ENCODE measurements at regions not wholly inside any gene's neighbourhood (a gene's known extent, or its start where the extent isn't known, plus 50 kb on each side); places are given as distances from the start of the nearest gene placed in this dataset.

DNA sequence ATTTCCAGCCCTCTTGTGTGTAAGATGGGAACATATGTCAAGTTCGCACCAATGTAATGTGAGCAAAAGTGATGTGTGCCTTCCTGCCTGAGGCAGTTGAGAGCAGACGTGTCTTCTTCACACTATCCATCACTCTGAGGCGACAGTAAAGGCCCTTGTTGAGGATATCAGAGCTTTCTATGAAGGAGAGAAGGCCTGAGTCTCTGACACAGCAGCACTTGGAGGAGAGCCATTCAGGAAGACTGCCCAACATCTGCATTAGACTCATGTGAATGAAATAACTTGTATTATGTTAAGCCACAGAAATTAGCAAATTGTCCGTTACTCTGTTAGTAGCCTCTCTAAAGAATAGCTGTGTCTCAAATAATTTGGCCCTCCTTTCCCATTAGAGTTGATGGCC, 108.8 kb upstream of the CCDC54 start:
- Histone ChIP-seq H3K4me1 (ENCODE audit: insufficient read depth, low read length) (peaks cover 12% of the 10 kb centered on the region), H3K9ac (ENCODE audit: low read depth, low read length) (no peak overlapping the region), H3K9me3 (ENCODE audit: control insufficient read depth, insufficient read depth, low read length) (no peaks in the 10 kb centered on the region), H3K36me3 (ENCODE audit: insufficient read depth, low read length) (no peaks in the 10 kb centered on the region)

DNA sequence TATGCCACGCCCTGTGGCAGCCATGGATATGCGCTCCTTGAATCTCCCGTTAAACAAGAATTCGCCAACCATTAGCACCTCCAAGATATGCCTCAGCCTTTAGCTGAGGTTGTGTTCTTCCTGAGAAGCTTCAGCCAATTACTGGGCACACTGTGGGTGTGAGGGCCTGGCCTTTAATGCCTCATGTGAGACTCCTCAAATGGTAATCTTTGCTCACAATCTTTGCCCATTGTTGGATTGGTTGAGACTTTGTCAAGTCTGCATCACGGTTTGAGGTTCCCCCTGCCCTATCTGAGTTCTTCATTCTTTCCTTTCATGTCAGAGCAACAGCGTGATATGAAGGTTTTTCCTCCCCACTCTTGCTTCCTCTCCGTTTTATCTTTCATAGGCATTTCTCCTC, 108.1 kb upstream of the CCDC54 start:
- Histone ChIP-seq H3K9me3 (ENCODE audit: control insufficient read depth, insufficient read depth, low read length) (no peaks in the 10 kb centered on the region), H3K4me1 (ENCODE audit: insufficient read depth, low read length) (peaks cover 6% of the 10 kb centered on the region), H3K36me3 (ENCODE audit: insufficient read depth, low read length) (no peaks in the 10 kb centered on the region), H3K9ac (ENCODE audit: low read depth, low read length) (no peak overlapping the region)

DNA sequence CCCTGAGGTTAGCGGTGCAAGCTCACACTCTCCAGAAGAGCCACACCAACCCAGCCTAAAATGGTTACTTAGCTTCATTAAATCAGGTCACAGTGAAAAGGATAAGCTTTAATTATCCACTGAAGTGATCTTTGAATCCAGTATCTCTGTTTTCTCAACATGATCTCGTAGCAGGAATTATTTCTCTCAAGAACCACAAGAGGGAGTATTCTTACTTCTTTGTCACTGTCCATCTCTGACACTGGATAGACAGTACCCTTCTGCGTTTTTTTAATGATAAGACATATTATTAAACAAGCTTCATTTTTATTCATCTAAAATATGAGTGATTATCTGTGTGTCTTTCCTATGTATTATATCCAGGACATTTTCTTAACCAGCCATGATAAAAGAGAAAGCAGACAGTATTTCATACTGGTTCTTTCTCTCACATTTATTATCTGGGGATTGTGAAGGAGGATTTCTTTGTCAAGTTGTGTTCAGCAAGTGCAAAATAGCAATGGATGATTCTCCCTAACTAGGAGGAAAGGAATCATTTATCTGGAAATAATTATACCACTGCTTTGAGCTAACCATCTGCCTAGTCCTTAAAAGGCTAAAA, 105.4 kb upstream of the CCDC54 start:
- no peaks in the 10 kb centered on the region for H3K4me1 ChIP-seq (ENCODE audit: insufficient read depth, low read length)
- no peaks in the 10 kb centered on the region for H3K9me3 ChIP-seq (ENCODE audit: control insufficient read depth, insufficient read depth, low read length)
- no peaks in the 10 kb centered on the region for H3K36me3 ChIP-seq (ENCODE audit: insufficient read depth, low read length)
- H3K9ac ChIP-seq (ENCODE audit: low read depth, low read length) = no peak overlapping the region

DNA sequence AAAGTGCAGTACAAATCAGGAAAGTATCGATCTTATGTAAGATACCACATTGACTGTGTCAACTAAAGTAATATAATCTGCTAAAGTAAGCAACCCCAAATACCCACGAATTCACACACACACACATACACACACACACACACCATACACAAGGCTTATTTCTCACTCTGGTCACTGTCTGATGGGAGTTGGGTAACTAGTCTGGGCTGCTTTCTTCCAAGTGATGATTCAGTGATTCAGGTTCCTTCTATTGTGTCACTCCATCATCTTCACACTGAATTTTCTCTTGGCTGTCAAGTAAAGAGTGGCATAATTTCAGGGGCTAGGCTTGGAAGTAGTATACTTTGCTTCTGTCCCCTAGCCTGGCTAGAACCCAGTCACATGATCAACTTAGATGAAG, 104.8 kb upstream of the CCDC54 start:
- Histone ChIP-seq H3K9me3 (ENCODE audit: control insufficient read depth, insufficient read depth, low read length) (no peaks in the 10 kb centered on the region), H3K9ac (ENCODE audit: low read depth, low read length) (no peak overlapping the region), H3K36me3 (ENCODE audit: insufficient read depth, low read length) (no peaks in the 10 kb centered on the region), H3K4me1 (ENCODE audit: insufficient read depth, low read length) (no peaks in the 10 kb centered on the region)

DNA sequence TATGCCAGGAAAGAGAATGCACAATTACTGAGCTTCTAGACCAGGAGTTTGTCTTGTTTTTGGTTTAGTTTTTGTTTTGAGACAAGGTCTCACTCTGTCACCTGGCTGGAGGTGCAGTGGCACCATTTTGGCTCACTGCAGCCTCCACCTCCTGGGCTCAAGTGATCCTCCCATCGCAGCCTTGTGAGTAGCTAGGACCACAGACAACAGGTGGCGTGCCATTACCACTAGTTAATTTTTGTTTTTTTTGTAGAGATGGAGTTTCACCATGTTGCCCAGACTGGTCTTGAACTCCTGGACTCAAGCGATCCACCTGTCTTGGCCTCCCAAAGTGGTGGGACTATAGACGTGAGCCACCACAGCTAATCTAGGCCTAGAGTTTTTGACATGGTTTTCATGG, 104.4 kb upstream of the CCDC54 start:
- H3K36me3 ChIP-seq (ENCODE audit: insufficient read depth, low read length) = no peaks in the 10 kb centered on the region
- no peaks in the 10 kb centered on the region for H3K4me1 ChIP-seq (ENCODE audit: insufficient read depth, low read length)
- no peak overlapping the region for H3K9ac ChIP-seq (ENCODE audit: low read depth, low read length)
- H3K9me3 ChIP-seq (ENCODE audit: control insufficient read depth, insufficient read depth, low read length) = no peaks in the 10 kb centered on the region

DNA sequence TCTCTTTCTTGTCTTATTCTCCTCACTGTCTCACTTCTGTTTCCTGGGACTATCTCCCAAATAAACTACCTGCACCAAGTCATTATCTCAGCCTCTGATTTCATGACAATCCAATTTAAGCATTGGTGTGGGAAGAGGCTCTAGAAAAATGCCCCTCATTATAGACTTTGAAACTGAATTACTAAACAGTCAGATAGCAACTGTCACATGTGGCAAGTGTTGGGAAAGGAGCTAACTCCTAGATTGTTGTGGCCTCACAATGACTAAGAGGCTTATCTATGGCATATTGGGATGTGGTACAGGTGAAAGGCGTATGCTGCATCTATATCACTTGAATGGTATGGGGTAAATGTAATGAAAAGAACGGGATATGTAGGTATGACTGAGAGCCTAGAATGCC, 103.5 kb upstream of the CCDC54 start:
- Histone ChIP-seq H3K36me3 (ENCODE audit: insufficient read depth, low read length) (no peaks in the 10 kb centered on the region), H3K4me1 (ENCODE audit: insufficient read depth, low read length) (no peaks in the 10 kb centered on the region), H3K9ac (ENCODE audit: low read depth, low read length) (no peak overlapping the region), H3K9me3 (ENCODE audit: control insufficient read depth, insufficient read depth, low read length) (no peaks in the 10 kb centered on the region)

DNA sequence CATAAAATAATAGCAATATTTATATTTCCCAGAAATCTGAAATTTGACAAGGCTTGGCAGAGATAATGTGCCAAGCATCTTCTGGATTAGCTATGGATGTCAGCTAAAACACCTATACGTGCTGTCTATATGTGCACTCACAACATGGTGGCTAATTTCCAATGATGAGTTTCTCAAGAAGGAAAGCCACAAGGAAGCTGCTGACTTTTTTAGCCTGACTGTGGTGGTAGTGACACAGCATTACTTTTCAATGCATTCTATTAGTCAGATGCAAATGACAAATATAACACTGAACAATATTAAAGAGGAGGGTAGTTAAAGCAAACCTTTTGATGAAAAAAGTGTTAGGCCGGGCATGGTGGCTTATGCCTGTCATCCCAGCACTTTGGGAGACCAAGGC, 101.7 kb upstream of the CCDC54 start:
- Histone ChIP-seq H3K9ac (ENCODE audit: low read depth, low read length) (no peak overlapping the region), H3K36me3 (ENCODE audit: insufficient read depth, low read length) (no peaks in the 10 kb centered on the region), H3K4me1 (ENCODE audit: insufficient read depth, low read length) (no peaks in the 10 kb centered on the region), H3K9me3 (ENCODE audit: control insufficient read depth, insufficient read depth, low read length) (no peaks in the 10 kb centered on the region)

DNA sequence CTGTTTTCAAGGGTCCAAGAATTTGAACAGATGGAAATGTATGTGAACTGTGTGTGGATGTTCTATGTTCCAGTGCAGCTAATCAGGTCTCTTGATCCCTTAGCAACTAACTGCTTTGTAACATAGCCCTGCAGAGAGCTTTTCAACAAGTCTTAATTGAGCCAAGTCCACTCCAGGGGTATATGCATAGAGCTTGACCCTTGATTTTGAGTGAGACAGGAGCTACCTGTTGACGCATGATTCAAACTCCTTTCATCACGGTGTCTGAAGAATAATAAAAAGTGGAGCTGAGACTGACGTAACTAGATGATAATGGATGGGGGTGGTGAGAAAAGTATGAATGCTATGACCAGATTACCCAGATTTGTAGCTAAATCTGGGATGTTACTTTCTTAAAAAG, 93.3 kb upstream of the CCDC54 start:
- Histone ChIP-seq H3K36me3 (ENCODE audit: insufficient read depth, low read length) (no peaks in the 10 kb centered on the region), H3K9me3 (ENCODE audit: control insufficient read depth, insufficient read depth, low read length) (no peaks in the 10 kb centered on the region), H3K4me1 (ENCODE audit: insufficient read depth, low read length) (peaks cover 23% of the 10 kb centered on the region), H3K9ac (ENCODE audit: low read depth, low read length) (no peak overlapping the region)

DNA sequence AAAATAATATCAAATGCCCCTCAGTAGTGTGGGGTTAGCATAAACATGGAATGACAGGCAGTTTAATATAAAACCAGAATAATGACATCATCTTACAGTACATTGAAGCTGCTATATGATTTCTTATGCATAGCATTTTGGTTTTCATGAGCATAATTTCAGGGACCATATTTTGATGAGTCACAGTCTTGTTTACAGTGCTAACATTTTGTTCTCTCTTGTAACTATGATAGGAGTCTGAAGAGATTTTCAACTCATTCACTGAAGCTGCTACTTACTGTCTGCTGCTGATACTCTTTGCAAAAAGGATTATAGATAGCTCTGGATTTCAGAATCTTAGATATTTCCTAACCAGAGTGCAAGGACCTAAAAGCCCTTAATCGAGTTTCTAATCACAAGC, 92.6 kb upstream of the CCDC54 start:
- H3K4me1 ChIP-seq (ENCODE audit: insufficient read depth, low read length) = peaks cover 23% of the 10 kb centered on the region
- no peaks in the 10 kb centered on the region for H3K36me3 ChIP-seq (ENCODE audit: insufficient read depth, low read length)
- H3K9ac ChIP-seq (ENCODE audit: low read depth, low read length) = no peak overlapping the region
- no peaks in the 10 kb centered on the region for H3K9me3 ChIP-seq (ENCODE audit: control insufficient read depth, insufficient read depth, low read length)

DNA sequence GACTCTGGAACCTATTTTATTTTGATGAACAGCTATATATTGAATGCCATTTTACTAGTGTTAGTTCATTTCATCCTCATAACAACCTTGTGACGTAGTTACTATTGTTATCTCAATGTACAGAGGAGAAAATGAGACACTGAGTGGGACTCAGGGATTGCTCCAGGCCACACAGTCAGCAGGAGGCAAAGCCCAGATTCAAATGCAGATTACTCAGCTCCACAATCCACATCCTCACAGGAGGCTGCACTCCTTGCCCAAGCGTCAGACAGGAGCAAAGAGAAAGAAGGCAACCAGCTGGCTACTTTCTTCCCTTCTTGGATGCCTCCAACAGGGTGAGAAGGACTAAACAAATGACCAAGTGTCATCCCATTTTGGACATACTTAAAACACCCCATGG, 92.0 kb upstream of the CCDC54 start:
- peaks cover 23% of the 10 kb centered on the region for H3K4me1 ChIP-seq (ENCODE audit: insufficient read depth, low read length)
- H3K9me3 ChIP-seq (ENCODE audit: control insufficient read depth, insufficient read depth, low read length) = no peaks in the 10 kb centered on the region
- no peaks in the 10 kb centered on the region for H3K36me3 ChIP-seq (ENCODE audit: insufficient read depth, low read length)
- H3K9ac ChIP-seq (ENCODE audit: low read depth, low read length) = no peak overlapping the region

DNA sequence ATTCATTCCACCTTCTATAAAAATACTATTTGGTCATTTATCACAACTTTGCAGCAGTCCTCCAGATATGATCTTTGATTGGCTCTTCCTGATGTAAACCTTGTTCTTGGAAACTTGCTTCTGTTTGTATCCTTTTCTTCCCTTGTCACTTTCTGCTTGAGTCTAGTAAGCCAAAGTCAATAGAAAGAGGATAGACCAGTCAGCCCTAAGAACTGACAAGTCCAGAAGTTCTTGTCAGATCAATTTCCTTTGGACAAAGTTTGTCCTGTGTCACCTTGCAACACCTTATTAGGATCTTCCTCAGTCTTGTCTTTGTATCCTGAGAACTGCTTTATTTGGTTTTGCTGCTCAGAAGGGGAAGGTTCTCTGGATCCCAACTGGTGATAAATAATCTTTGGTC, 87.9 kb upstream of the CCDC54 start:
- 0 out of 2 replicates have a peak, but pooled peaks cover 2% of the 10 kb centered on the region for H3K9me3 ChIP-seq (ENCODE audit: control insufficient read depth, insufficient read depth, low read length)
- no peak overlapping the region for H3K9ac ChIP-seq (ENCODE audit: low read depth, low read length)
- peaks cover 17% of the 10 kb centered on the region for H3K4me1 ChIP-seq (ENCODE audit: insufficient read depth, low read length)
- no peaks in the 10 kb centered on the region for H3K36me3 ChIP-seq (ENCODE audit: insufficient read depth, low read length)

DNA sequence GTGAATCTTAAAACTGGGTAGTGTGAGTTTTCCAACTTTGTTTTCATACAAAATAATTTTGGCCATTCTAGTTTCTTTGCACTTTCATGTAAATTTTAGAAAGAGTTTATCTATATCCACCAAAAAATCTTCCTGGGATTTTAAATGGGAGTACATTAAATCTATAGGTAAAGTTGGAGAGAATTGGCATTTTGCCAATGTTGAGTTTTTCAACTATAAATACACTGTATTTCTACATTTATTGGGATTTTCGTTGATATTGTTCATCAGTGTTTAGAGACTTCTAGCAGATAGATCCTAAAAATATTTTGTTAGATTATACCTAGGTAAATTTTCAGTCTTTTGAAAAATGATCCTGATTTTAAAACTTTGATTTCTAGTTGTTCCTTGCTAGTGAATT, 83.1 kb upstream of the CCDC54 start:
- H3K9me3 ChIP-seq (ENCODE audit: control insufficient read depth, insufficient read depth, low read length) = peaks cover 6% of the 10 kb centered on the region
- H3K9ac ChIP-seq (ENCODE audit: low read depth, low read length) = no peak overlapping the region
- H3K36me3 ChIP-seq (ENCODE audit: insufficient read depth, low read length) = no peaks in the 10 kb centered on the region
- no peaks in the 10 kb centered on the region for H3K4me1 ChIP-seq (ENCODE audit: insufficient read depth, low read length)

DNA sequence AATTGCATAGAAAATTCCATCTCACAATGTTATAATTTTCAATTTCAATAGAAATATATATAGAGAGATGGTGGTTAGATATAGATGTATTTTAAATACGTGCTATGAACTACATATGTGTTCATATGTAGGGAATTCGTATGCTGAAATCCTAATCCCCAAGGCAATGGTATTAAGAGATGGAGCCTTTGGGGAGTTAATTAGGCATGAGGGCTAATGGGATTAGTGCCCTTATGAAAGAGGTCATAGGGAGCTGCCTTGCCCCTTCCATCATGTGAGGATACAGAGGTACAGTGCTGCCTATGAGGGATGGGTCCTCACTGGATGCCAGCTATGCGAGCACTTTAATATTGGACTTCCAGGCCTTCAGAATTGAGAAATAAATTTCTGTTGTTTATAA, 79.6 kb upstream of the CCDC54 start:
- Histone ChIP-seq H3K9ac (ENCODE audit: low read depth, low read length) (no peak overlapping the region), H3K9me3 (ENCODE audit: control insufficient read depth, insufficient read depth, low read length) (peaks cover 4% of the 10 kb centered on the region), H3K36me3 (ENCODE audit: insufficient read depth, low read length) (no peaks in the 10 kb centered on the region), H3K4me1 (ENCODE audit: insufficient read depth, low read length) (no peaks in the 10 kb centered on the region)

DNA sequence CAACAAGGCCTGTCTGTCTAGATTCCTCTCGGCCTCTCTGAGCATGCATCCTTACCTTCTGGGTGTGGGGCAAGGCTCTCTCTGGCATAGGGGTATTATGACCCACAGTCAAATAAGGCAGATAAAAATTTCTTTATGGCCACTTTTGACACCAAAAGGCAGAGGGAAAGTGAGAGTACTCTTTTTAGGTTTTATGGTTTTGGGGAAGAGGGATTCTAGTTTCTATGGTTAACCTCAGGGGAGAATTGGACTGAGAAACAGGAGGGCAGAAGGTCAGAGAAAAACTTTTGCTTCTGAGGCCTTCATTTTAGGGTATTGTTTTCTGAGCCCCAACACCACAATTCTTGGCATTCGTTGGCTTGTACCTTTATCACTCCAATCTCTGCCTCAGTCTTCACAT, 70.0 kb upstream of the CCDC54 start:
- Histone ChIP-seq H3K9ac (ENCODE audit: low read depth, low read length) (no peak overlapping the region), H3K9me3 (ENCODE audit: control insufficient read depth, insufficient read depth, low read length) (no peaks in the 10 kb centered on the region), H3K4me1 (ENCODE audit: insufficient read depth, low read length) (peaks cover 11% of the 10 kb centered on the region; the same call in 1 of the 2 replicates), H3K36me3 (ENCODE audit: insufficient read depth, low read length) (no peaks in the 10 kb centered on the region)

DNA sequence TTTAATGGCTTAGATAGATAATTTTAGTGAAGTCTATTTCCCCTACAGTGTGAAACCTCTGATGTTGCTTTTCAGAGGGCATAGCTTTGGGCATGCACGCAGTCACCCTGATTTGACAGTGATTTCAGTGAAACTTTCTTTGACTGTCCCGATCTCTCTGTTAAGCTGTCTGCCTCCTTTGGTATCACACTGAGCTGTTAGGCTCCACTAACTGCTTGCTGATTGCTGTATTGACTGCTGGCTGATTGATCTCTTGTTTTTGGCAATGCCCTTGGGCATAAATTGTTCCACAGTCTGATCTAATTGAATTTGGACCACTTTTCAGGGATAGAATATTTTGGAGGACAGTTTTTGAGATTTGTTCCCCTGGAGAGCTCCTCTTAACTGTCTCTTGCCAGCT, 68.5 kb upstream of the CCDC54 start:
- H3K9ac ChIP-seq (ENCODE audit: low read depth, low read length) = no peak overlapping the region
- peaks cover 11% of the 10 kb centered on the region; the same call in 1 of the 2 replicates for H3K4me1 ChIP-seq (ENCODE audit: insufficient read depth, low read length)
- H3K36me3 ChIP-seq (ENCODE audit: insufficient read depth, low read length) = no peaks in the 10 kb centered on the region
- no peaks in the 10 kb centered on the region for H3K9me3 ChIP-seq (ENCODE audit: control insufficient read depth, insufficient read depth, low read length)

DNA sequence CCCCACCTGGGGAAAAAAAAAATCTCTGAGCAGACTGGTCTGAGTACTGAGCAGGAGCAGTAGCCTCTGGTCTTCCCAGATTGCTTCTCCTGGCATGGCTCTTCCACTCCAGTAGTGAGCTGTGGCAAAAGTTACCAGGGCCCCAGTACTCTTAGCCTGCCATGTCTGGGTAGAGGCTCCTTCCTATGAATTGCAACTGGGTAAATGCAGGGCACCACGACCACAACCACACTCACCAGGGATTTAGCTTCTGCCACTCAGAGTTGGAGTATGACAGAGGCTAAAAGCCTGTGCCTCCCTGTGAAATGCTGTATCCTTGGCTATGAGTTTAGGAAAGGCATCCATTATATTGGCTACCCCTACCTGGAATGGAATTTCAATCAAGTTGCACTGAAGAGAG, 67.9 kb upstream of the CCDC54 start:
- Histone ChIP-seq H3K4me1 (ENCODE audit: insufficient read depth, low read length) (peaks cover 11% of the 10 kb centered on the region; the same call in 1 of the 2 replicates), H3K9ac (ENCODE audit: low read depth, low read length) (no peak overlapping the region), H3K9me3 (ENCODE audit: control insufficient read depth, insufficient read depth, low read length) (no peaks in the 10 kb centered on the region), H3K36me3 (ENCODE audit: insufficient read depth, low read length) (no peaks in the 10 kb centered on the region)

Data from ES-I3 (cell line).